Mononuclear cell (primary cell): ENCODE measurements at regions not wholly inside any gene's neighbourhood (a gene's known extent, or its start where the extent isn't known, plus 50 kb on each side); places are given as distances from the start of the nearest gene placed in this dataset.

Experiments
- H3K27me3 ChIP-seq: 2 replicates; pipeline ENCODE4 v1.6.0; 2011; ENCODE audit warnings: low read length, control low read depth; ENCODE audit not compliant: insufficient read depth
- H3K4me1 ChIP-seq: 2 replicates; pipeline ENCODE4 v1.5.1; 2011; ENCODE audit warnings: mild to moderate bottlenecking, low read length, control low read depth; ENCODE audit not compliant: insufficient read depth
- H3K4me3 ChIP-seq: 2 replicates; pipeline ENCODE4 v1.5.1; 2011; ENCODE audit warnings: mild to moderate bottlenecking, low read length, moderate library complexity
- H3K9me3 ChIP-seq: 2 replicates; pipeline ENCODE4 v1.5.1; 2011; ENCODE audit warnings: low read depth, mild to moderate bottlenecking, control low read depth, low read length

GRCh38 chr19:31096935-31097545, 252.2 kb downstream of the TSHZ3 start:
- no peaks in the 10 kb centered on the region for H3K4me1 ChIP-seq
- H3K4me3 ChIP-seq = no peak overlapping the region
- H3K9me3 ChIP-seq = no peaks in the 10 kb centered on the region
- no peaks in the 10 kb centered on the region for H3K27me3 ChIP-seq

DNA sequence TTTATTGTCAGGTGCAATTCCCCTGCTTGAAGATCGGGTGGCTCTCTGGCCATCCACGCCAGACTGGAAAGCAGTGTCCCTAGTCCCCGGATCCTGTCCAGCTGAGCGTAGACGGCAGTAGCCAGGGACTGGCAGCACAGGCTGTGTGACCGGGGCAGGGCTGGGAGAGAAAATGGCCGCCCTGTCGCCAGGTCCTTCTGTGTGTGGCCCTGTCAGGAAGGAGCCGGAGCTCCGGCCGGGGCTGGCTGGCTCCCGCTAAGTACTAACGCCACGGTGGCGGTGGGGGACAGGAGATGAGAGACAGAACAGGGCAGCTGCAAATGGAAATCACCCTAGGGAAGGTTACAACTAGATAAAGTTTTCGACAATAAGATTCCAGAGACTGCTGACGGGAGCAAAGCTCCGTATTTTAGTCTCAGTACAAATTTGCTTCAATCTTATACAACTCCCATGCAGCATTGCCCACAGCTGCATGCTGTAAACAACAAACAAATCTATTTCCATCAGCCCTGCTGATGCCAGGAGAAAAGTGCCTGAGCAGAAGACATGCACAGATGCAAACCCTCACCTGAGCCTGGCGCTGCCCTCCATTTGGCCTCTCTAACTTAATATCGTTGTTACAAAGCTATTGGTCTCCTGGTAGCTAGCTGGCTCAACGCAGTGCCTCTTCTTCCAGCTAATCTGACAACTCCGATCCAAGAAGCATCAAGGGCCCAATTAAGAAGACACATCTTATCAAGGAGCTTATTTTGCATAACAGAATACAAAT, 253.0 kb downstream of the TSHZ3 start:
- Histone ChIP-seq H3K9me3 (no peaks in the 10 kb centered on the region), H3K27me3 (no peaks in the 10 kb centered on the region), H3K4me1 (peaks cover 4% of the 10 kb centered on the region), H3K4me3 (no peak overlapping the region)

- Histone ChIP-seq H3K4me1 (peaks cover 7% of the 10 kb centered on the region), H3K4me3 (no peak overlapping the region), H3K9me3 (no peaks in the 10 kb centered on the region), H3K27me3 (no peaks in the 10 kb centered on the region)
Measured at GRCh38 chr19:31095100-31095804, 254.0 kb downstream of the TSHZ3 start.

GRCh38 chr19:31092274-31092673, 257.0 kb downstream of the TSHZ3 start:
- no peak overlapping the region for H3K4me3 ChIP-seq
- no peaks in the 10 kb centered on the region for H3K27me3 ChIP-seq
- H3K9me3 ChIP-seq = no peaks in the 10 kb centered on the region
- H3K4me1 ChIP-seq = peaks cover 14% of the 10 kb centered on the region

DNA sequence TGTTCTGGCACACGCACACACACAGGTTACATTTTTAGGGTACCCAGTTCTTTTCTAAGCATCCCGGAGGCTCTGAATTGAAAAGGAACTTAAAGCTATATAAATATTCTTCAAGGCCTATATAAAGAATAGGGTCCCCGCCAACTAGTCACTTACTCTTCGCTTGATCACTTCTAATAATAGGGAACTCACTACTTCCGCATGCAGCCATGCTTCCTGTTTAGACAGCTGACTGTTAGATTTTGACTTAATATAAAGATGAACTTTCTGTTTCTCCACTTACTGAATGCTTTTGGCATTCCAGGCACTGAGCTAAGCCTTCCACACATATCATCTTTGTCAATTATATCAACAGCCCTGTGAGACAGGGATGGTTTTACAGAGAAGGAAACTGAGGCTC, 259.6 kb downstream of the TSHZ3 start:
- Histone ChIP-seq H3K4me1 (peaks cover 14% of the 10 kb centered on the region), H3K9me3 (no peaks in the 10 kb centered on the region), H3K27me3 (no peaks in the 10 kb centered on the region), H3K4me3 (no peak overlapping the region)

DNA sequence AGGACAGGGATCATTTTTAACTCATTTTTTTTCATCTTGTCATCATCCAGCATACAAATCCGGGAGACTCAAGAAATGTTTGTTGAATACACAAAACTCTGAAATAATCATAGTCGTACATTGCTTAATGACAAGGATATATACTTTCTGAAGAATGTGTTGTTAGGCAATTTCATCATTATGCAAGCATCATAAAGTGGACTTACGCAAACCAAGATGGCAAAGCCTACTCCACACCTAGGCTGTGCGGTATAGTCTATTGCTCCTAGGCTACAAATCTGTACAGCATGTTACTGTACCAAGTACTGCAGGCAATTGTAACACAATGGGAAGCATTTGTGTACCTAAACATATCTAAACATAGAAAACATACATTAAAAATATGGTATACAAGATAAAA, 264.1 kb downstream of the TSHZ3 start:
- Histone ChIP-seq H3K4me1 (peaks cover 5% of the 10 kb centered on the region), H3K27me3 (no peaks in the 10 kb centered on the region), H3K9me3 (no peaks in the 10 kb centered on the region), H3K4me3 (no peak overlapping the region)

DNA sequence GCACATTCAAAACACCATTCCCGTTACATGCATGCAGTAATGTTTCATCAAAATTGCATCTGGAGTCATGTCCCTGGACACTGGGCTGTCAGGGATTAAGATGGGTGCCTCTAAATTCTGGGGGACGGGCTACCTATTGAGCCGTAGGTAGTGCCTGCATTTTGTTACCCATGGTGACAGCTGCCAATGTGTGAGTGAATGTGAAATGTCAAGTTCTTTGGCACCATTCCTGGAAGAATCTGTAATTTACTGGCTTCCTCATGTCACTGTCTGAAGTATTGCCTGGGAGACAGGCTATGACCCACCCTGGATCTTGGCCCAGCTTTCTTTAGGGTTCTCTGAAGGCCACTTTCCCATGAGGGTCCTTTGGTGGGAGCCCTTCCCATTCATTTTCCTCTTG, 266.1 kb downstream of the TSHZ3 start:
- H3K4me3 ChIP-seq = no peak overlapping the region
- no peaks in the 10 kb centered on the region for H3K4me1 ChIP-seq
- no peaks in the 10 kb centered on the region for H3K27me3 ChIP-seq
- no peaks in the 10 kb centered on the region for H3K9me3 ChIP-seq

- Histone ChIP-seq H3K27me3 (peaks cover 8% of the 10 kb centered on the region), H3K9me3 (no peaks in the 10 kb centered on the region), H3K4me1 (no peaks in the 10 kb centered on the region)
Measured at GRCh38 chr19:31075146-31075655, 274.0 kb downstream of the TSHZ3 start.

GRCh38 chr19:31074199-31075125, 274.8 kb downstream of the TSHZ3 start:
- no peaks in the 10 kb centered on the region for H3K9me3 ChIP-seq
- no peak overlapping the region for H3K4me3 ChIP-seq
- H3K27me3 ChIP-seq = peaks cover 8% of the 10 kb centered on the region
- no peaks in the 10 kb centered on the region for H3K4me1 ChIP-seq

More at GRCh38 chr19:31075146-31075655, 274.0 kb downstream of the TSHZ3 start:
- H3K4me3 ChIP-seq = no peak overlapping the region

DNA sequence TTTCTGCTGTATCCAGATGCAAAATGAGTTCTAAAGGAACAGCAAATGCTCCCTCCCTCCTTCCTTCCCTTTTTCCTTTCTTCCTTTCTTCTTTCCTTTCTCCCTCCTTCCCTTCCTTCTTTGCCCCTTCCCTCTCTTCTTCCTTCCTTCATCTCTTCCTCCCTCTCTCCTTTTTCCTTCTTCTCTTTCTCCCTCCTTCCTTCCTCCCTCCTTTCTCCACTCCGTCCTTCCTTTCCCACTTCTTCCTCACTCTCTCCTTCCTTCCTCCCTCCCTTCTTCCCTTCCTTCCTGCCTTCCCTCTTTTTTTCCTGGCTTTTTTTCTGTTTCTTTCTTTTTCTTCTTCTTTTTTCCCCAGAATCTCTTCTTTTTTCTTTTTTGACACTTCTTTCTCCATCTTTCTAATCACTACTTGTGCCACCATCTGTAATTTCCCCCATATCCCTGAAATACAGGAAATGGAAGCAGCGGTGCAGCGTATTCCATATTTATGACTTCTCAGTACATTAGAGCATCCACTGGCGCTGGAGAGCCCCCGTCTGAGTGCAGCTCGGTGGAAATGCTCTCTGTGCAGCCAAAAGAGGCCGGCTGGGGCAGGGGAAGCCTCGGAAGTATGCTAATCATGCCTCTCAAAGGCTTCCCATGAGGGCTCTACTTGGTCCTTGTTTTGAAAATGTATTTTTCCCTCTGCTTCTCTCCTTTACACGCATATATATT, 275.6 kb downstream of the TSHZ3 start:
- H3K4me1 ChIP-seq = no peaks in the 10 kb centered on the region
- H3K27me3 ChIP-seq = peaks cover 8% of the 10 kb centered on the region
- no peak overlapping the region for H3K4me3 ChIP-seq
- H3K9me3 ChIP-seq = no peaks in the 10 kb centered on the region

DNA sequence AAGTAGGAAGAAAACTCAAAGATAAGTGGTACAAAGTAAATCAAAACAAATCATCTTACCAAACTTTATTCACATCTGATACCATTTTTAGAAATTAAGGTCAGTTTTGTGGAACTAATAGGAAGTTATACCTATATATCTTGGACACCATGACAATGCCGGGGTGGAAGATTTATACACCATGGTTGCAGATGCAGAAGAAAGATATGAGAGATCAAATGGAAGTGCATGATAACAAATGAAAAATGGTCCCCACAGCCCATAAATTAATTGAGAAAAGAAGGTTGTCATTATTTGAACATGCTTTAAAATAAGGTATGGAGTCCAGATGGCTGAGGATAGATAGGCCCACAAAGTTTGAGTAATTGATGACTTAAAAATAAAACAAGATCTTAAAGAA, 276.8 kb downstream of the TSHZ3 start:
- Histone ChIP-seq H3K27me3 (peaks cover 8% of the 10 kb centered on the region), H3K4me1 (no peaks in the 10 kb centered on the region), H3K4me3 (no peak overlapping the region), H3K9me3 (no peaks in the 10 kb centered on the region)

DNA sequence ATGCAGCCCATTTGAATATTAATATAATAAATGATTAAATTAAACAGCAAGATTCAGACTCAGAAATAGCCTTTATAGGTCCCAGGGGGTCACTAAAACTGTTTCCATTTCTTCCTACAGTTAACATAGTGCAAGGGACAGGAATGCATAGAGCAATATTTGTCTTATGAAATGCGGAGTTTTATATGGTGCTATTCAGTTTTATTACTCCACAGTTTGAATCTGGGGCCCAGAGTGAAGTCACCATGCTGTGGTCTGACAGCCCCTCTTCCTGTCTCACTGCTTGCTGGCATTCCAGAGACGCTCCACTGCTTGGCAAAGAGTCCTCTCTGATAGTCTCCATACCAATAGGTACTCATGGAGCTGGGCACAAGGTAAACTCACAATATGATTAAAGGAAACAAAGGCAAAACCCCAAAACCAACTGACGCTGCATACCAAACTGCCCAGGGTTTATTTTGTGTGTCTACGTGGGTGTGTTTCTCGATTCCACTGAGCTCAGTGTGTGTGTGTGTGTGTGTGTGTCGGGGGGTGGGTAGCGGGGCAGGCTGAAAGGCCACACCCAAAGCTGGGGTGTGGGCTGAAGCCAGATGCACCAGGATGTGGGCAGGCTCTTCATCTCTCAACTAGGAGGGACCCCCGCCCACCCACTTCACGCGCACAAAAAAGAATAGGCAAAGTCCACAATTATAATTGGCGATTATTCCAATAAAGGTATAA, 277.9 kb downstream of the TSHZ3 start:
- Histone ChIP-seq H3K4me3 (no peak overlapping the region), H3K9me3 (no peaks in the 10 kb centered on the region), H3K4me1 (no peaks in the 10 kb centered on the region), H3K27me3 (peaks cover 8% of the 10 kb centered on the region)

DNA sequence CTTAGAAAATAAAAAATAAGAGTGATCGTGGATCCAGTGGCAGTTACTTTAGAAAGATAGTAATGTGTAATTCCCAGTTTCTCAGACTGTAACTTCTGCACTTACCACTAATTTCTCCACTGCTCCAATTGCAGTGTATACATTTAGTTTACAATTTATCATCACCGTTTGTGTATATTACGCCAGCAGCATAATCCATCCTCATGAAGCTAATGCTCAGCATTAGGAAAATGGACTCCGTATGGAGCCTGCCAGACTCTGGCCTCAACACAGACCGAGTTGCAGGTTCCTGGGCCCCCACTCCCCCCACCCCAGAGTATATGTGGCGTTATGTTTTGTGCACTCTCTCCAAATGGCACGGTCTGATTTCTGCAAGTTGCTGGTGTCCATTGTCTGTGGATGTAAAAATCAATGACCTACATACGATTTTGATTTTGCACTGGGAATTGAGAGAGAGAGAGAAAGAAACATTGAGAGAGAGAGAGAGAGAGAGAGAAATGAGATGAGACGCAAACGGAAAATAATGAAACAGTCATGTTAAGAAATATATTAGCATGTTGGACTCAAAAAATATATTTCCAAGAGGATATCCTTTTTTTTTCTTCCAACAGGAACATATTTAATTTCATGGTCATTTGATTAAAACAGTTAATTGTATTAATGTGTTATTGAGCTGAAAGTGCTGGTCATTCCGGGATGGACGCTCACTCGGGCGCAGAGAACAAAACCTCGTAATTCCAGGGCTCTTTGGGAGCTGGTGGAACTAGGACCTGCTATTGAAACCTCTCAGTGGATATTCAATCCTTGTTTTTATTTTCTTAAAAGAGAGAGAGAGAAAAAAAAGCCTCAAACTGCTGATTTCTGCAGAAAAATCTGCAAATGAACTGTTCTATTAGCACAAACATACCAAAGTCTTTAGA, 278.8 kb downstream of the TSHZ3 start:
- Histone ChIP-seq H3K4me3 (no peak overlapping the region), H3K9me3 (no peaks in the 10 kb centered on the region), H3K4me1 (no peaks in the 10 kb centered on the region), H3K27me3 (peaks cover 8% of the 10 kb centered on the region)
